Activated CD4-positive, alpha-beta T cell treated with anti-CD3 and anti-CD28 coated beads, Interleukin-10, Interleukin-2, amounts not matched to agents 100 ng/mL and 50 ng/mL, durations not matched to agents 16 hours and 8 hours (primary cell): ENCODE measurements at regions not wholly inside any gene's neighbourhood (a gene's known extent, or its start where the extent isn't known, plus 50 kb on each side); places are given as distances from the start of the nearest gene placed in this dataset.

Source experiments
- DNase-seq: peaks from one replicate; pipeline ENCODE4 v3.0.0-alpha.2; 2020

DNA sequence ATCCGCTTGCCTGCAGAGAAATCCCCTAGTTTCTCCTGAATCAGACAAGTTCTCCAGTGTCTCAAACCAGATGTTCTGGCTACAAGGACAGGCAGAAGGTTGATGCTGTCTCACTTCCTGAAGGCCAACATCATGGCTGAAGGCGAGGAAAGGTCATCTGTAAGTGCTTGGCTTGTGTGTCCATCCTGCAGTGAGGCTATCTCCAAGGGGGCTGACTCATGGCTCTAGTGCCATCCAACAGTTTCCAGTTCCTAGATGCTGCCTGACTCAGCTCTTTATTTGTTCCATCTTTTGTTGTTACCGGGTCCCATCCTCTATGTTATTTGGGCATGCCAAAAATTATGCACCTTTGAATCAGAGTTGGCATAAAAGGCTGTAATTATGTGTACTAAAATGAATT, 232.1 kb upstream of the TBX3 start:
- no peak for DNase-seq

DNA sequence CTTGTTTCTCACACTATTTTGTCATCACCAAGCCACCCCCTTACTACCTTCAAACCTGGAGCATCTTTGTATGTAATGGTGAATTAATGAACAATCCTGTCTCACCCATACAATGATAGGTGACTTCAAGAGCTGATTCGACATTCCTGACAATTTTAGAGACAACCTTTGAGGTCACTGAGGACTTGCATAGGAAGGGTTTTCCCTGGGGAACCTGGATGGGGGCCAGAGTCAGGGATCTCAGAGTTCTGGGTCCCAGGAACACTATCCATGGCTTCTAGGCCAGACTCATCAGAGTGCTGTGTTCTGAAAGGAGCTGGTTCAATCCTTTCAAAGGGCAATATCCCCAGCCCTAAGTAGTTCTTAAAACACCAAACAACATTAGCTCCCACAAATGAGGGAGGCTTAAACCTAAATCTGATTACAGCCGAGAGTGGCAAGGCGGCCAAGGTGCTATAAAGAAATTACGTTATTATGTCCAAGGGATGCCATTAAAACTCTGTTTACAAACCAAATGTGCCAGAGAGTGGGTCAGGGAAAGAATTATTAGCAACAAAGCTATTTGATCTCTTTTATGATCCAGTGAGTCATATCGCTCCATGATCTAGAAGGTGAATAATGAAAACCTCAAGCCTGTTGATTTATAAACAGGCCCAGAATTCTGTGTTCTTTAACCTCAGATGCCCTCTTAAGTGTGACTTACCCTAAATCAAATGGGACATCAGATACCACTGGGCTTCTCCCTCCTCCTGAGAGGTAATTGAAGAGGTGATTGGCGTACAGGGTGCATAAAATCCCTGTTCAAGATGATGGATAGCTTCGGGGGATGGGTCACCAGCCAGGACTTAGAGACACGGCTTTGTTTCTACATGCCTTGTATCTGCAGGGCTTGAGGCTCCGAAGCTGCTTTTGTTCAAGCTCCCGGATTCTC, 230.2 kb upstream of the TBX3 start:
- no peak for DNase-seq

- no peak for DNase-seq
Observed at GRCh38 chr12:114912811-114913210, 228.8 kb upstream of the TBX3 start.

- no peak for DNase-seq
Observed at GRCh38 chr12:114911196-114911595, 227.2 kb upstream of the TBX3 start.

DNA sequence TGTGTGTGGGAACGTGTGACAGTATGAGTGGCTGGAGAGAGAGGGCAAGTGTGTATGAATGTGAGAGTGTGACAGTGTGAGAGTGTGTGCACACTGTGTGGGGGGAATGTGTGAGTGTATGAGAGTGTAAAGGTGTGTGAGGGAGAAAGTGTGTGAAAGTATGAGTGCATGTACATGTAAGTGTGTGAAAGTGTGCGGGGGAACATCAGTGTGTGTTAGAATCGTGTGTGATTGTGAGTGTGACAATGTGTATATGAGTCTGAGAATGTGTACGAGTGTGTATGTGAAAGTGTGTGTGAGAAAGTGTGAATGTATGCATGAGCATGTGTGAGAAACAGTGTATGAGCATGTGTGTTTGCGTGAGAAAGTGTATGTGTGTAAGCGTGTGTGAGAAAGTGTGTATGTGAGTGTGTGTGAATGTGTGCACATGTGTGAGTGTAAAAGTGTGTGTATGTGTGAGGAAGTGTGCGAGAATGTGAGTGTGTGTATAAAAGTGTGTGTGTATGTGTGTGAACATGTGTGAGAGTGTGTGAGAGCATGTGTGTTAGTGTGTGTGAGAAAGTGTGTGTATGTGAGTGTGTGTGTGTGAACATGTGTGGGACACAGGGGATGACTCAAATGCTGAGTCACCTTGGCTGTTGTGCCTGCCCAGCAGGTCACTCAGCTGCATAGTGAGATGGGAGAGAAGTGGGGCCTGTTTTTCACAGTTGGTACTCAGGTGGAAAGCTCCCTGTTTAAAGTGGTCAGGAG, 220.5 kb upstream of the TBX3 start:
- no peak for DNase-seq

GRCh38 chr12:114903083-114903691, 219.2 kb upstream of the TBX3 start:
- no peak for DNase-seq

- no peak for DNase-seq
Observed at GRCh38 chr12:114902665-114903064, 218.7 kb upstream of the TBX3 start.

DNA sequence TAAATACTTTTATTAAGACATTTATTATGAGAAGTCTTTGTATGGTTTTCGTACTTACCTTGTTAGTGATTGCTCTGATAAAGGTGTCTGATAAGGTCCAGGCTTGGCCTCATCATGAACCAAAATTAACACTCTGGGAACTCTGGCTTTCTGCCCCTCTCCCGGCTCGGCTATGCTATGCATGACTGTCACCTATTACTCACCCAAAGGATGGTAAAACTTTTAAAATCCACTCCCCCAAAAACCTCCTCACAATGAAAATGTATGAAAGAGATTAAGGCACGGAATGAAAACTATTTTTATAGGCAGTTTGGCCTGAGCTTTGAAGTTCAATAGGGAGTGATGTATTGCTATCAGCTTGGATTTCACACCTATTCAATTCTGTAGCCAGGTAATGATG, 217.3 kb upstream of the TBX3 start:
- no peak for DNase-seq

DNA sequence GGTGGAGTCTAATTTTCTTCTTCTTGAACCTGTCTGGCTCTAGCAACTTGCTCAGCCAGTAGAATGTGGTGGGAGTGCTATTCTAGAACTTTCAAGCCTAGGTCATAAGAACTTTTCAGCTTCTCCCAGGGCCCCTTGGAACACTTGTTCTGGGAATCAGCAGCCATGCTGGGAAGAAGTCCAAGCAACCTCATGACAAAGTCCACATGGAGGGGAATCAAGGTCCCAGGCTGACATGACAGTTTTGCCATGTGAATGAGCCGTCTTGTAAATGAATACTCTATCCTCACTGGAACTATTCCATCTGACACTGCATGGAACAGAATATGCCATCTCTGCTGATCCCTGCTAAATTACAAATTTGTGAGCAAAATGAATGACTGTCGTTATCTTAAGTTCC, 214.2 kb upstream of the TBX3 start:
- DNase-seq = no peak

DNA sequence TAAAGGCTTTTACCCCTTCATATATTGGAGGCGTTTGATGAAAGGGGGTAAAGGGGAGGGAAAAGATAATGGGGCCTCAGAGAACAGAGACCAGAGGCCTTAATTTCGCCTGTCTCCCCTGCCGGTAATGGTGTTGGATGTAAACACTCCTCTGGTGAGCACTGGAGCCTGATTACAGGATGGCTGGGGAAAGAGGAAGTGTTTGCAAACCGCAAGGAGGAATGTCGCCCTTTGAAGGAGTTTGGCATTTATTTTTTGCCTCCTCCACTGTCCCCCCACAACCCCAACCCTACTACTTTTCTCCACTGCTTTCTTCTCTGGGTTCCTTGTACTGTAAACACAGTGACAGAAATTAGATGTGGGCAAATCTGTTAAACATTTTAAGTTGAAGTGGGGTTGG, 211.9 kb upstream of the TBX3 start:
- no peak for DNase-seq

- no peak for DNase-seq
Observed at GRCh38 chr12:114895081-114895480, 211.1 kb upstream of the TBX3 start.

- no peak for DNase-seq
Observed at GRCh38 chr12:114894076-114894475, 210.1 kb upstream of the TBX3 start.

DNA sequence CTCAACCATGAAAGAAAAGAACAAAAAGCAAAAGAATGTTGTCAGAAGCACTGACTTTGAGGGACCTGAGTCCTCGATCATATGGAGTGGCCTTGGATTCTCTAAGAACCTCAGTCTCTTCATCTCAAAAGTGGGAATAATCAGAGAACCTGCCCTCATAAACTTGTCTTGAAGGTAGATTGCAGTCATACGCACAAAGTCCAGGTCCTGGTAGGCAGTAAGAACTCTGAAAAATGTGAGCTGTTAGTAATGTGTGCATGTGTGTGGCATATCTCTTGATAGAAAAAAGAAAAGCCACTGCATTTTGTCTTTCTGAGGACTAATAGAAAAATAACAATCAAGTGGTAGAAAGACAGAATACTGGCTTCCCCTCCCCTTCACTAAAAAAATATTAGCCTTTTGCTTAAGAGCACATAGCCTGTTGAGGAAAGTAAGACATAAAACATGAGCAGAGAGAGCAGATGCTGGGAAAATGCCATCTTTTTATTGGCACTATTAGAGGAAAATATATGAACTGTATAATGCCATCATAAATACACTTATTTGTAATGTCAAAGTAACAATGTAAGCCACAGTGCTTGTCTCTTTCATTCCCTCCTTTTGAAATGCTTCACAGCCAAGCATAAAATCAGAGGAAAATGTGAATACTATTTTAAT, 205.1 kb upstream of the TBX3 start:
- DNase-seq = no peak

DNA sequence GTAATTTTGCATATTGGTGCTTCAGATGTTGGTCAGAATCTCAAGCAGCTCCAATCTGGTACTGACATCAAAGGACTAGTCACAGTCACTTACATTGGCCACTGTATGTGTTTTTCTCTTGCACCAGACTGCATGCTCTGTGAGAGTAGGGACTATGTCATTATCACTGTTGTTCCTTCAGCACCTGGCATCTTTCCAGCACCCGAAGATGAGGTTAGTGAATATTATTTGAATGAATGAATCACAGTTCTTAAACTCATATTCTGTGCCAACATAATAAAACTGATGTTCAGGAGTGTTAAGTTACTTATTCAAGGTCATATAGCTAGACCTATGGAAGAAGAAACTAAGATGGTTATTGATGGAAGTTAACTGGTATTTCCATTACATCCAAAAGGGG, 204.5 kb upstream of the TBX3 start:
- no peak for DNase-seq

DNA sequence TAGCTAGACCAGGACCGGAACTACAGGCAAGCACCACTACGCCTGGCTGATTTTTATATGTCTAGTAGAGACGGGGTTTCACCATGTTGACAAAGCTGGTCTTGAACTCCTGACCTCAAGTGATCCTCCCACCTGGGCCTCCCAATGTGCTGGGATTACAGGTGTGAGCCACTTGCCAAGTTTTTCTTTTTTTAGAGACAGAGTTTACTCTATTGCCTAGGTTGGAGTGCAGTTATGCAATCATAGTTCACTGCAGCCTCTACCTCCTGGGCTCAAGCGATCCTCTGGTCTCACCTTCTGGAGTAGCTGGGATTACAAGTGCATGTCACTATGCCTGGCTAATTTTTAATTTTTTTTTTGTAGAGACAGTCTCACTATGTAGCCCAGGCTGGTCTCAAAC, 201.5 kb upstream of the TBX3 start:
- DNase-seq = no peak

- no peak for DNase-seq
Observed at GRCh38 chr12:114884575-114884974, 200.6 kb upstream of the TBX3 start.

GRCh38 chr12:114882083-114882482, 198.1 kb upstream of the TBX3 start:
- DNase-seq = no peak

DNA sequence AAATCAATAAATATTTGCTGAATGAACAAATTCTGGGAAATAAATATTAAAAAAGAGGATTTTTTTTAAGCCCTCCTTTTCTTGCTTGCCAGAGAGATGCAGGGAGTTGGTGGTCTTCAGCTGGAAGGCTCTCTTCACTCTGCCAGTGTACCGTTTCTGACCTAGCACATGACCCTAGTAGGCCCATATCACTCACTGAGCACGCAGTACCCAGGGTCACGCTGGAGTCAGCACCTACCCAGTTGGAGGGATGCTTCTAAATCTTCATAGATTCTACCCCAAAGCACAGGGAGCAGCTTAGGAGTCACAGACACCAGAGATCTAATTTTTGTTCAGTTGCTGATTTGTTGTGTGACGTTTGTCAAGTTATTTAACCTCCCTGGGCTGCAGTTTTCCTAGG, 195.4 kb upstream of the TBX3 start:
- DNase-seq = no peak

DNA sequence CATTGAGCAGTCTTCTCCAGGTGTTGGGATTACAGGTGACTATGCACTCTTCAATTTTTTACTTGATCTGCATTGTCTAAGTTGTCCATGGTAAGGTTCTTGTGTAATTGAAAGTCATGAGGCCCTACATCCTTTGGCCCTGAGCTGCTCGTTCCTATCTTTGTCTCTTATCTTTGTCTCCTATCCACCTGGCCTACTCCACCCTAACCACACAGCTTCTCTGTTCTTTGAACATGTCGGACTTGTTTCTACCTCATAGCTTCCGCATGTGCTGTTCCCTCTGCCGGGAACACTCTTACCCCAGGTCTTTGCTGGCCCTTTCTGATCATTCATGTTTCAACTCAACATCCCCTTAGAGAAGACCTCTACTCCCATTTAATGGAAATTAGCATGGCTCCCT, 194.8 kb upstream of the TBX3 start:
- DNase-seq = no peak

DNA sequence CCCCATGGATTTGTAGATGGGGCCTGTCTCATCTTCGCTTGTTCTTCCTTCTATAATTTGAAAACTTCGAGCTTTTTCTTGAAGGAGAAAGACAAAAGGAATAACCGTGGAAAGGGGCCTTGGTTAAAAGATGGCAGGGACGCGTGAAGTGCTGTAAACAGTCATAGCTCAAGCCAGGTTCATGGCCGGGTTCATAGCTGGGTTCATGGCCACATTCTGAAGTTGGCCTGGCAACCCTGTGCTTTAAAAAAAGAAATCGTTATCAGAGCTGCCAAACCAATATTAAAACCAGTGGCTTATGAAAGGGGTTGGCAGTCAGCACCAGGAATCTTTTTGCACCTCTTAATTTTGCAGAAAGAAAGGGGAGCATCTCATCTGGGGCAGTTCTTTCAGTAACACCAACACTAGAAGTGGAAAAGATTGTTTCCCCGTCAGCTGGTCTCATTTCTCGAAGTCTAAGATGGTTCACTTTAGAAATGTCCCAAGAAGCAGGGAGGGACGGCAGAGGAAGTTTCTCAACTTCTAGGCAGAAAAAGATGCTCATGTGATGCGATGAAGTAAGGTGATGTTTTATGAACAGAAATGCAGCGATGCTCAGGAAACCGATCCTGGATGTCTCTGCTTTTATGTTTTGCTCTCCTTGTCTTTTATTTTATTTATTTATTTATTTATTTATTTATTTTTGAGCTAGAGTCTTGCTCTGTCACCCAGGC, 193.1 kb upstream of the TBX3 start:
- no peak for DNase-seq

DNA sequence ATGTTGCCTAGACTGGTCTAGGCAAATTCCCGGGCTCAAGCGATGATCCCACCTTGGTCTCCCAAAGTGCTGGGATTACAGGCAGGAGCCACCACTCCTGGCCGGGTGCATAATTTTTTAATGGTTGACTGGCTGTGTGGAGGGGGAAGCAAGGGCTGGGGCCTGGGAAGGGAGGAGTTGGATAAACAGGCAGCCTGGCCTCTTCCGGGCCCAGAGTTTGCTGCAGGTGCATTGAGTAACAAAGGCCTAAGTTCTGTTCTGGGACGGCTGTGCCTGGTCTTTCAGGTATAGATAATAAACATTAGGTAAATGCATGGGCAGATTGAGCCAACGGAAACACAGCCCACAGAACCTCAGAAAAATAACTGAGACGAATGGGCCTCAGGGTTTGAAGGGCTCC, 191.3 kb upstream of the TBX3 start:
- no peak for DNase-seq

DNA sequence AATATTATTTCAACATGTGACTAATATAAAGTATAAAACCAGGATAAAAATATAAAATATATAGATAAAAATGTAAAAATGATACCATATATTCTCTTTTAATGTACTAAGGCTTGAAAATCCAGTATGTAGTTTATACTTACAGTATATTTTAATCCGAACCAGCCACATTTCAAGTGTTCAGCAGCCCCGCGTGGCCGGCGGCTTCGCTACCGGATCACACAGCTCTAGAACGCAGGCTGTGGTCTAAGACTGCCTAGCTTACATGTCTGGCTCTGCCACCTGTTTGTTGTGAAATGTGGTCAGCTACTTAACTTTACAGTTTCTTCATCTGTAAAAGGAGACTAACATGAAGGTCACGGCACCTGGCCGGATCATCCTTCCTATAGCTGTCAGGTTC, 189.7 kb upstream of the TBX3 start:
- DNase-seq = no peak
